ENCODE measurements at regions not wholly inside any gene's neighbourhood (a gene's known extent, or its start where the extent isn't known, plus 50 kb on each side); places are given as distances from the start of the nearest gene placed in this dataset.
"Not testable (repeated sequence)": the region's sequence is repeated elsewhere in the genome, so short reads cannot be mapped to it uniquely, and the experiment has no call there.

DNA sequence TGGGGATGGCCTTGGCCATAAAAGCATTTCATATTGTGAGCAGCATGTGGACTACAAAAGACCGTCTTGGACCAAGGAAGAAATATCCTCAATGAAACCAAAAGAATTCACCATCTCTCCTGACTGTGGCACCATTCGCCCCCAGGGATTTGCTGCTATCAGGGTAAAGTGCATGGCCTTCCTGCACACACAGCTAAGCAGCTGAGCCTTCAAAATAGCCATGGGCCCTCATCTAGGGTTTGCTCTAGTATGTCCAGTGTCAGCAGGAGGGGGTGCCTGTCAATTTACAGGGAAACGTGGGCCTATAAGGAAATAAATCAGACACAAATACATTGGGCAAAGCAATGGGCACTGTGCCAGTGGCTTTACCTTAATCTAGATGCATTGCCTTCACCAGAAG lies 296.6 kb upstream of the NBPF12 start:
- TF ChIP-seq, protein P1, sequence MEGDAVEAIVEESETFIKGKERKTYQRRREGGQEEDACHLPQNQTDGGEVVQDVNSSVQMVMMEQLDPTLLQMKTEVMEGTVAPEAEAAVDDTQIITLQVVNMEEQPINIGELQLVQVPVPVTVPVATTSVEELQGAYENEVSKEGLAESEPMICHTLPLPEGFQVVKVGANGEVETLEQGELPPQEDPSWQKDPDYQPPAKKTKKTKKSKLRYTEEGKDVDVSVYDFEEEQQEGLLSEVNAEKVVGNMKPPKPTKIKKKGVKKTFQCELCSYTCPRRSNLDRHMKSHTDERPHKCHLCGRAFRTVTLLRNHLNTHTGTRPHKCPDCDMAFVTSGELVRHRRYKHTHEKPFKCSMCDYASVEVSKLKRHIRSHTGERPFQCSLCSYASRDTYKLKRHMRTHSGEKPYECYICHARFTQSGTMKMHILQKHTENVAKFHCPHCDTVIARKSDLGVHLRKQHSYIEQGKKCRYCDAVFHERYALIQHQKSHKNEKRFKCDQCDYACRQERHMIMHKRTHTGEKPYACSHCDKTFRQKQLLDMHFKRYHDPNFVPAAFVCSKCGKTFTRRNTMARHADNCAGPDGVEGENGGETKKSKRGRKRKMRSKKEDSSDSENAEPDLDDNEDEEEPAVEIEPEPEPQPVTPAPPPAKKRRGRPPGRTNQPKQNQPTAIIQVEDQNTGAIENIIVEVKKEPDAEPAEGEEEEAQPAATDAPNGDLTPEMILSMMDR (conservative IDR thresholded peaks at IDR 0.05; ENCODE audit: low read depth, low read length) = not testable (repeated sequence)
- TF ChIP-seq, protein P2, sequence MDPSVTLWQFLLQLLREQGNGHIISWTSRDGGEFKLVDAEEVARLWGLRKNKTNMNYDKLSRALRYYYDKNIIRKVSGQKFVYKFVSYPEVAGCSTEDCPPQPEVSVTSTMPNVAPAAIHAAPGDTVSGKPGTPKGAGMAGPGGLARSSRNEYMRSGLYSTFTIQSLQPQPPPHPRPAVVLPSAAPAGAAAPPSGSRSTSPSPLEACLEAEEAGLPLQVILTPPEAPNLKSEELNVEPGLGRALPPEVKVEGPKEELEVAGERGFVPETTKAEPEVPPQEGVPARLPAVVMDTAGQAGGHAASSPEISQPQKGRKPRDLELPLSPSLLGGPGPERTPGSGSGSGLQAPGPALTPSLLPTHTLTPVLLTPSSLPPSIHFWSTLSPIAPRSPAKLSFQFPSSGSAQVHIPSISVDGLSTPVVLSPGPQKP (IDR thresholded peaks at IDR 0.05; ENCODE audit: borderline replicate concordance, low read depth, low read length) = not testable (repeated sequence)
- TF ChIP-seq RFX5 (IDR thresholded peaks at IDR 0.05; ENCODE audit: low read depth, low read length); POLR2A (IDR thresholded peaks at IDR 0.05; ENCODE audit: low read depth, low read length); RCOR1 (IDR thresholded peaks at IDR 0.05; ENCODE audit: insufficient replicate concordance, low read length); RAD21 (IDR thresholded peaks at IDR 0.05; ENCODE audit: low read length); SMC3 (IDR thresholded peaks at IDR 0.05; ENCODE audit: low read depth, low read length); CEBPB (IDR thresholded peaks at IDR 0.05; ENCODE audit: low read depth, low read length); BHLHE40 (IDR thresholded peaks at IDR 0.05; ENCODE audit: low read depth, low read length); MXI1 (IDR thresholded peaks at IDR 0.05; ENCODE audit: borderline replicate concordance, low read depth, low read length); MAZ (IDR thresholded peaks at IDR 0.05; ENCODE audit: borderline replicate concordance, low read depth, low read length); FOS (IDR thresholded peaks at IDR 0.05; ENCODE audit: low read depth, low read length); MAFK (IDR thresholded peaks at IDR 0.05; ENCODE audit: low read depth, low read length): not testable (repeated sequence)
- TF ChIP-seq, protein P3, sequence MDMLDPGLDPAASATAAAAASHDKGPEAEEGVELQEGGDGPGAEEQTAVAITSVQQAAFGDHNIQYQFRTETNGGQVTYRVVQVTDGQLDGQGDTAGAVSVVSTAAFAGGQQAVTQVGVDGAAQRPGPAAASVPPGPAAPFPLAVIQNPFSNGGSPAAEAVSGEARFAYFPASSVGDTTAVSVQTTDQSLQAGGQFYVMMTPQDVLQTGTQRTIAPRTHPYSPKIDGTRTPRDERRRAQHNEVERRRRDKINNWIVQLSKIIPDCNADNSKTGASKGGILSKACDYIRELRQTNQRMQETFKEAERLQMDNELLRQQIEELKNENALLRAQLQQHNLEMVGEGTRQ (IDR thresholded peaks at IDR 0.05; ENCODE audit: low read depth, low read length) = not testable (repeated sequence)
